ENCODE measurements at regions not wholly inside any gene's neighbourhood (a gene's known extent, or its start where the extent isn't known, plus 50 kb on each side); places are given as distances from the start of the nearest gene placed in this dataset.

DNA sequence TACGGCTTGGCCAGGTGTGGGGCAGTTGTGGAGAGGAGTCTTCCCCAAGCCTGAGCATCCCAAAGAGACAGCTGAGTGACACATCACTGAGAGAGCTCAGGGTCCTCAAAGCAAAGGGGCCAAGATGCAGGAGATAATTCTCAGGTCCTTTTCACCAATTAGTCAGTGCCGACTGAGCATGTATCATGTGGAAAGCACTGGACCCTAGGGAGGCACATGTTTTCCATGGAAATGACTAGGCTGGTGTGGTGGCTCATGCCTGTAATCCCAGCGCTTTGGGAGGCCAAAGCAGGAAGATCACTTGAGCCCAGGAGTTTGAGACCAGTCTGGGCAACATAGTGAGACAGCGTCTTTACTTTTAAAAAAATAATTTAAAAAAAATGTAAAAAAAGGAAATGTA is 67.3 kb upstream of the PRPS1 start:
- H3K4me3 ChIP-seq (ENCODE audit: low read length), result no peak overlapping the region
- H3K4me1 ChIP-seq (ENCODE audit: control insufficient read depth, insufficient read depth, low read length), result peaks cover 16% of the 10 kb centered on the region
- H3K9me3 ChIP-seq (ENCODE audit: control insufficient read depth, low read length), result no peaks in the 10 kb centered on the region
- H3K27me3 ChIP-seq (replicated peaks; ENCODE audit: control insufficient read depth, insufficient read depth, low read length), result no peaks in the 10 kb centered on the region
- H3K36me3 ChIP-seq (ENCODE audit: control insufficient read depth, insufficient read depth, low read length, severe bottlenecking), result no peaks in the 10 kb centered on the region
- no peak for DNase-seq (ENCODE audit: low read depth)
- H3K9ac ChIP-seq (ENCODE audit: low read length), result no peak overlapping the region

DNA sequence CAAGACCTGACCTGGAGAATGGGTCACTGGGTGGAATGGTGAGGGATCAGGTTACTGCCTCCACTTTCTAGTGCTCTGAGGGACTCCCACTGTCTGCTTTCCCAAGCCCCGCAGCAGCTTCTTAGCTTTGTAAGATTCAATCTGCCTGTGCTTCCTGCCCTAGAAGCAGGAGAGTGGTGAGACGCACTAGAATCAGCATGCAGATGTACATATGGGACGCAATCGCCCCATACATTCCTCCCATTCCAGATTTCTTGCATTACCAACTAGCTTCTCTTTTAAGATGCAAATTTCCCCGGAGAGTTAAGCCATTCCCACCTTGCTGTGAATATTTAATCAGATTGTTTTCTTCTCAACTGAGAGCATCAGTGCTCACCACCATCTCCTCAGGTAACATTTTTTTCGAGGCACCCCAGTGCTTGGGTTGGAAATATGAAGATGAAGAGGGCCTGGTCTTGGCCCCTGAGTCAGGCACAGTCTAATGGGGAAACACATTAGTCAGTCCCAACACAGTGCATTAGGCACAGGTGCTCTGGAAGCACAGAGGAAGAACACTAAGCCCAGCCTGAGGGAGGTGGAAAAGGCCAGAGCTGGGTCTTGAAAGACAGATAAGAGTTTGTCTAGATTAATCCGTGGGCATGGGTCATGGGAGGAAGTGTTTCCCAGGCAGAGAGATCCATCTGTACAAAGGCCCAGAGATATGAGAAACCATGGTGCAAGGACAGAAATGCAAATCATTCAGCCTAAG is 66.7 kb upstream of the PRPS1 start:
- H3K4me3 ChIP-seq (ENCODE audit: low read length), result no peak overlapping the region
- H3K27me3 ChIP-seq (replicated peaks; ENCODE audit: control insufficient read depth, insufficient read depth, low read length), result no peaks in the 10 kb centered on the region
- no peak overlapping the region for H3K9ac ChIP-seq (ENCODE audit: low read length)
- peak; percentile 28 for DNase-seq (ENCODE audit: low read depth)
- H3K9me3 ChIP-seq (ENCODE audit: control insufficient read depth, low read length), result no peaks in the 10 kb centered on the region
- H3K4me1 ChIP-seq (ENCODE audit: control insufficient read depth, insufficient read depth, low read length), result peaks cover 17% of the 10 kb centered on the region
- no peaks in the 10 kb centered on the region for H3K36me3 ChIP-seq (ENCODE audit: control insufficient read depth, insufficient read depth, low read length, severe bottlenecking)

DNA sequence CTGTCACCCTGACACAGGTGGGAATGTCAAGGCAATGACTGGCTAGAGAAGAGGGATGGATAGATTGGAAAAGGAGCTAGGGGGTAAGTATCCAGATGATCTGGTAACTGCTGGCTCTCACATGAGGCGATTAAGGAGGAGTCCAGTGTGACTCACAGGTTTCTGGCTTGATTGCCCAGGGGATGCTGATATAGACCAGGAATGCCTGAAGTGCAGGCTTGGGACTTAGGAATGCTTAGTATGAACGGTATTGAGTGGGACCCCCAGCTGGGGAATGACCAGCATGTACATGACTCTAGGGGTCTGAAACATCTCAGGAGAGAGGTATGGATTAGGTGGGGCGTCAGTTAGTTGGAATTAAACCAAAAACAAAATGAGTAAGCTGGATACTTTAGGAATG is 65.8 kb upstream of the PRPS1 start:
- DNase-seq (ENCODE audit: low read depth), result peak; percentile 52

DNA sequence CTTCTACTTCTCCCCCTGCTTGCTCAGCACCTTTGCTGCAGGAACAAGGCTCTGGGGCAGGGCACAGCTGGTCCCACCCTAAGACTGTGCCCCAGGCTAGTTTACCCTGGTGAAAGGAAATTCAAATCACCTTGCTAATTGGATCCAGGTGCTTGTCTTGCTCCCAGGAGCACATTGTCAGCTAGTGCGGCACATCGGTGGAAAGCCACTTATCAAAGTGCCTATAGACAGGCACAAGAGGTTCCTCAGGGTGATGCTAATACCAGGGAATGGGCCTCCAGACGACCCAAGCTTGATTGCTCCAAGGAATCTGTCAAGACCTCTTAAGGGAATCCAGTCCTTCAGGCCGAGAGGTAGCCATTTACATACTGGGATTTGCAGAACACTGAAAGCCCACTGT is 64.5 kb upstream of the PRPS1 start:
- no peak overlapping the region for H3K4me3 ChIP-seq (ENCODE audit: low read length)
- no peak for DNase-seq (ENCODE audit: low read depth)
- H3K4me1 ChIP-seq (ENCODE audit: control insufficient read depth, insufficient read depth, low read length), result peaks cover 17% of the 10 kb centered on the region
- H3K9ac ChIP-seq (ENCODE audit: low read length), result no peak overlapping the region
- H3K9me3 ChIP-seq (ENCODE audit: control insufficient read depth, low read length), result no peaks in the 10 kb centered on the region
- H3K27me3 ChIP-seq (replicated peaks; ENCODE audit: control insufficient read depth, insufficient read depth, low read length), result peaks cover 6% of the 10 kb centered on the region
- no peaks in the 10 kb centered on the region for H3K36me3 ChIP-seq (ENCODE audit: control insufficient read depth, insufficient read depth, low read length, severe bottlenecking)

More for the DNA sequence above, 65.8 kb upstream of the PRPS1 start:
- H3K27me3 ChIP-seq (replicated peaks; ENCODE audit: control insufficient read depth, insufficient read depth, low read length), result peaks cover 5% of the 10 kb centered on the region
- no peak overlapping the region for H3K9ac ChIP-seq (ENCODE audit: low read length)
- H3K4me1 ChIP-seq (ENCODE audit: control insufficient read depth, insufficient read depth, low read length), result peaks cover 17% of the 10 kb centered on the region
- no peaks in the 10 kb centered on the region for H3K9me3 ChIP-seq (ENCODE audit: control insufficient read depth, low read length)
- no peak overlapping the region for H3K4me3 ChIP-seq (ENCODE audit: low read length)
- H3K36me3 ChIP-seq (ENCODE audit: control insufficient read depth, insufficient read depth, low read length, severe bottlenecking), result no peaks in the 10 kb centered on the region

DNA sequence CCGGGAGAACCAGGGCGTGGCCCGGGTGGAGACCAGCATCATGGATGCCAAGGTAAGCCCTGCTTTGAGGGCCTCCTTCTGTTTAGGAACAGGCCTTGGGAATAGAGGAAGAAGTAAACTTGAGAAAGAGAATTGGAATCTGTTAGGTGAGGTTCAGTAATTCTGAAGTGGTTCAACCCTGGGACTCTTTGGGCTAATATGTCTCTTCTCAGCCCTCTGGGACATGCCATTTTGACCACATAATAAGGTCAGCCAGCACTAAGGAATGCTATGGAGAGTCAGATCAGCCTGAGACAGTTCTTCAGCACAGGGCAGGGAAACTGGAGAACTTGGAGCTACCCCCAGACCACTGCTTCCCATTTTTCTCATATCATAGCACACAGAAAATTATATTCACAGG is 63.3 kb upstream of the PRPS1 start:
- H3K27me3 ChIP-seq (replicated peaks; ENCODE audit: control insufficient read depth, insufficient read depth, low read length), result peaks cover 6% of the 10 kb centered on the region
- no peak overlapping the region for H3K4me3 ChIP-seq (ENCODE audit: low read length)
- no peaks in the 10 kb centered on the region for H3K36me3 ChIP-seq (ENCODE audit: control insufficient read depth, insufficient read depth, low read length, severe bottlenecking)
- no peaks in the 10 kb centered on the region for H3K9me3 ChIP-seq (ENCODE audit: control insufficient read depth, low read length)
- no peak overlapping the region for H3K9ac ChIP-seq (ENCODE audit: low read length)
- no peak for DNase-seq (ENCODE audit: low read depth)
- peaks cover 17% of the 10 kb centered on the region for H3K4me1 ChIP-seq (ENCODE audit: control insufficient read depth, insufficient read depth, low read length)

DNA sequence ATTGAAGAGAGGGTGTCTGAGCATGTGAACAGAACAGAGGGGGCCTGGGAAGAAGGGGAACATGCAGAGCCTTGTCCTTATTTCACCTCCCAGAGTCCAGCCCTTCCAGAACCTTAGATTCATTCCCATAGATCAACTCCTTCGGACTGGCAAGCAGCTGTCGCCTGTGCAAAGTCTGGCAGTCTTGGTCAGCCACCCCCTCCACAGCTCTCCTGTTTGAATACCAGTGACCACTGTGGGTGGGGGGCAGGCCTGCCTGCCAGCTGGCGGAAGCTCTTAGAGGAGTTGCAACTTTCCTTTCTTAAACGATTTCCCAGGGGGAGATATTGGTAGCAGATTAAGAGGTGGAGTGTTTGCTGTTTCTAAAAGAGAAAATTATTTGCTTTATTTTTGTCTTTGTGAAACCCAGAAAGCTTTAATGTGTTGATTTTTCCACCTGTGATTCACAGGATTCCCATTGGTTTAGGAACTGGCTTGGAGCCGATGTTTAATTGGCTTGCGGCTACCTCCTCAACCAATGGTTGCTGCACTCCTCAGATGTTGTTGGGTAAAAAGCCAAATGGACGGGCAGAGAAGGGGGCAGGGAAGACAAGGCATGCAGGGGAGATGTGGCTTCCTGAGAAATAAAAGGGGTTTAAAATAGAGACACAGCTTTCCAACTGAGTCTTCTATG is 62.2 kb upstream of the PRPS1 start:
- peaks cover 23% of the 10 kb centered on the region for H3K4me1 ChIP-seq (ENCODE audit: control insufficient read depth, insufficient read depth, low read length)
- peak overlapping the region; percentile 26 for H3K9ac ChIP-seq (ENCODE audit: low read length)
- no peaks in the 10 kb centered on the region for H3K9me3 ChIP-seq (ENCODE audit: control insufficient read depth, low read length)
- peaks cover 9% of the 10 kb centered on the region for H3K27me3 ChIP-seq (replicated peaks; ENCODE audit: control insufficient read depth, insufficient read depth, low read length)
- DNase-seq (ENCODE audit: low read depth), result no peak
- no peaks in the 10 kb centered on the region for H3K36me3 ChIP-seq (ENCODE audit: control insufficient read depth, insufficient read depth, low read length, severe bottlenecking)
- H3K4me3 ChIP-seq (ENCODE audit: low read length), result no peak overlapping the region

DNA sequence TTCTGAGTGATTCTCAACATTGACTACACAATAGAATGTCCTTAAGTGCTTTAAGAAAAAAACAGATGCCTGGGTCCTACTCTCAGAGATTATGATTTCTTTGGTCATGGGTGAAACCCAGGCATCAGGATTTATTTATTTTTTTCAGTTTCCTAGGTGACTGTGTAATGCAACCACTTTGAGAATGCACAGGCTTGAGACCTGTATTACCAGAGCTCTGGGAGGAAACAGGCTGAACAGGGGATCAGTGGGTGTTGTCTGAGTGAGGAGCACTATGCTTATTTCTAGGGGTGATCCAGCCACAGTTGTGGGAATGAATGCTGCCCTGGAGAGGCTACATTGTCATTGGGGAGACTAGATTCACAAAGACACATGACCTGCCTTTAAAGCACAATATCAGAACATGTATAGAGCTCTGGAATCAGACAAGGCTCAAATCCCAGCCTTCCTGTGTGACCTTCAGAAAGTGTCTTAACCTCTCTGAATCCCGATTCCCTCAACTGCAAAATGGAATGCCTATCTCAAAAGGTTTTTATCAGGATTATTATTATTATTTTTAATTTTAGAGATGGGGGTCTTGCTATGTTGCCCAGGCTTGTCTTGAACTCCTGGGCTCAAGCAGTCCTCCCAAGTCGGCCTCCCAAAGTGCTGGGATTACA is 61.6 kb upstream of the PRPS1 start:
- H3K9ac ChIP-seq (ENCODE audit: low read length), result peak overlapping the region; percentile 15
- peaks cover 28% of the 10 kb centered on the region for H3K4me1 ChIP-seq (ENCODE audit: control insufficient read depth, insufficient read depth, low read length)
- no peaks in the 10 kb centered on the region for H3K36me3 ChIP-seq (ENCODE audit: control insufficient read depth, insufficient read depth, low read length, severe bottlenecking)
- H3K4me3 ChIP-seq (ENCODE audit: low read length), result no peak overlapping the region
- peaks cover 9% of the 10 kb centered on the region for H3K27me3 ChIP-seq (replicated peaks; ENCODE audit: control insufficient read depth, insufficient read depth, low read length)
- no peak for DNase-seq (ENCODE audit: low read depth)
- H3K9me3 ChIP-seq (ENCODE audit: control insufficient read depth, low read length), result peaks cover under 1% of the 10 kb centered on the region

DNA sequence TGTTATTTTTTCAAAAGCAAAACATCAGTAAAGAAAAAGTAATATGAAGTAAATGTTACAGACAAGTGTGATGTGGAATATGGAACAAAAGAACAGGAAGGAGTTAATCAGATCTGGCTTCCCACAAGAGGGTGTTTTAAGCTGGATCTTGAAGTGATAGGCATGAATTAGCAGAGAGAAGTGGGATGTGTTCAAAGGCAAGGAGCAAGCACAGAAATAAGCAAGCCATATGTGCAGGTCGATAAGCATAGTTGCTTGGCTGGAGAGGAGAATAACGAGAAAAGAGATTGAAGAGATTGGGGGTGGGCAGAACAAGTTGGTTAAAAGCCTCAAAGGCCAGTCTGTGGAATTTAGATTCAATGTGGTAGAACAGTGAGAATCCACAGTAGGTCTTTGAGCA is 60.9 kb upstream of the PRPS1 start:
- Histone ChIP-seq H3K4me3 (ENCODE audit: low read length) (no peak overlapping the region), H3K9ac (ENCODE audit: low read length) (no peak overlapping the region), H3K4me1 (ENCODE audit: control insufficient read depth, insufficient read depth, low read length) (peaks cover 27% of the 10 kb centered on the region), H3K27me3 (replicated peaks; ENCODE audit: control insufficient read depth, insufficient read depth, low read length) (peaks cover 9% of the 10 kb centered on the region), H3K36me3 (ENCODE audit: control insufficient read depth, insufficient read depth, low read length, severe bottlenecking) (no peaks in the 10 kb centered on the region), H3K9me3 (ENCODE audit: control insufficient read depth, low read length) (peaks cover 6% of the 10 kb centered on the region)
- DNase-seq (ENCODE audit: low read depth), result no peak

DNA sequence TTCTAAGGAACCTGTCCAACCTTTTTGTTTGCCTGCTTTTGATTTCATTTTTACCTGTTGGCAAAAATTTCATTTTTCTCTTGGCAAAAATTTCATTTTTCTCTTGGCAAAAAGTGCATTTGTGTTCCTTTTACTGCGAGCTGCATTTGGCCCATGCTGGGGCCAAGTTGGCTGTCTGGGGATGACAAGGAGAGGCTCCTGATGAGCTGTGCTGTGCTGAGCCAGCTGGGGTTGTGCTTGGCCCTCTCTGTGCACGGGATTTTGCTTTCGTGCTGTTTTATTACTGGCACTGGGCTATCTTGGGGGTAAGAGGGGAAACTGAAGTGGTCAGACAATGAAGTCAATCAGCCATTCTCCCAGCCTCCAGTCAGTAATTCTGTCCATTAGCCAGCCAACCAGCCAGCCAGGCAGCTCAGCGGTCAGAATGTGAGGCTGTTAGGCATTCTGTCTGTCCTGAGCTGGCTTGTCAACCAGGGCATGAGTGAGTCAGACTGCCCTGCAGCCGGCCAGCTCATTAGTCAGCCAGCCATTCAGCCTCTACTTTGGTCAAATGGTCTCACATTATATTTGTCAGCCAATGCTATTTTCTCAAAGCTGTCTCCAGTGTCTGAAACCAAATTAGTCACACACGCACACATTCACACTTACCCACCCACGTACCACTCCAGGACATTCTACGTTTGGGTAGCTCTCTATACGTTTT is 56.9 kb upstream of the PRPS1 start:
- DNase-seq (ENCODE audit: low read depth), result peak; percentile 72
- H3K27me3 ChIP-seq (replicated peaks; ENCODE audit: control insufficient read depth, insufficient read depth, low read length), result peaks cover 9% of the 10 kb centered on the region

DNA sequence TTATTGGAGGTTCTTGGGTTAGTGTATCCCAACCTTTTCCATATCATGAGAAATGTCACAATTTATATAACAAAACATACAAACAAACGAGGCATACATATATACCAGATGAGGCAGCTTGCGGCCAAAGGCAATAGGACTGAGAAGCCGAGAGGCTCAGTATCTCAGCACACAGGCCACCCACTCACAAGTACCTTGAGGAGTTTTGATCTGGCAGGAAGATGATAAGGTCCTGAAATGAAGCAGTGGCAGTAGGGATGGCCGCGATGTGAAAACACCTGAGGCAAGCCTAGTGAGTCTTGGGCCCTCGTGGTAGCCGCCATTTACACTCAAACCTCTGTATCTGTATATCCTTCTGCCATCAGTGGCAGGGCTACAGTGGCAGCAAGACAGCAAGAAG is 55.3 kb upstream of the PRPS1 start:
- peaks cover 3% of the 10 kb centered on the region for H3K27me3 ChIP-seq (replicated peaks; ENCODE audit: control insufficient read depth, insufficient read depth, low read length)
- no peaks in the 10 kb centered on the region for H3K36me3 ChIP-seq (ENCODE audit: control insufficient read depth, insufficient read depth, low read length, severe bottlenecking)
- no peak overlapping the region for H3K9ac ChIP-seq (ENCODE audit: low read length)
- H3K9me3 ChIP-seq (ENCODE audit: control insufficient read depth, low read length), result peaks cover 6% of the 10 kb centered on the region
- H3K4me1 ChIP-seq (ENCODE audit: control insufficient read depth, insufficient read depth, low read length), result peaks cover 28% of the 10 kb centered on the region
- no peak overlapping the region for H3K4me3 ChIP-seq (ENCODE audit: low read length)
- DNase-seq (ENCODE audit: low read depth), result no peak

More for the DNA sequence above, 56.9 kb upstream of the PRPS1 start:
- H3K9me3 ChIP-seq (ENCODE audit: control insufficient read depth, low read length), result peaks cover 6% of the 10 kb centered on the region
- no peak overlapping the region for H3K4me3 ChIP-seq (ENCODE audit: low read length)
- peaks cover 28% of the 10 kb centered on the region for H3K4me1 ChIP-seq (ENCODE audit: control insufficient read depth, insufficient read depth, low read length)
- H3K9ac ChIP-seq (ENCODE audit: low read length), result peak overlapping the region; percentile 28
- H3K36me3 ChIP-seq (ENCODE audit: control insufficient read depth, insufficient read depth, low read length, severe bottlenecking), result no peaks in the 10 kb centered on the region

Measured in adipocyte (in vitro differentiated cells).